Endothelial cell of umbilical vein (primary cell): ENCODE measurements at regions not wholly inside any gene's neighbourhood (a gene's known extent, or its start where the extent isn't known, plus 50 kb on each side); places are given as distances from the start of the nearest gene placed in this dataset.

ENCODE experiments used
- BruUV-seq: library from RNA; stranded (reverse); fragments of 400-500 nt; replicated peaks from 2 replicates; lab custom pipeline; 2021; lab: Mats Ljungman, UMichigan
- CTCF ChIA-PET: fragments of 300-600, 350-600 bp; sonication (Branson Sonifier 250); formaldehyde crosslinking; loops from one replicate; lab custom pipeline; 2021; ENCODE audit warnings: antibody characterized with exemption, inconsistent platforms; lab: Charles Lee
- POLR2A ChIA-PET: fragments of 300-600, 350-600 bp; sonication (Branson Sonifier 250); formaldehyde crosslinking; loops from one replicate; lab custom pipeline; 2021; ENCODE audit warnings: antibody characterized with exemption, inconsistent platforms; lab: Charles Lee
- DNase-seq: peaks from one replicate; pipeline ENCODE4 v3.0.0-alpha.2; 2011; ENCODE audit warnings: low read depth, low spot score
- FAIRE-seq: peaks from 2 replicates; lab custom pipeline; 2011; peaks lifted over from hg19 to GRCh38; lab: Jason Lieb, UNC
- H2AFZ ChIP-seq: 2 replicates; pipeline ENCODE4 v1.6.0; 2012; ENCODE audit warnings: low read depth, low read length, control low read depth, inconsistent platforms
- H3K27ac ChIP-seq: 2 replicates; pipeline ENCODE4 v1.5.1; 2011; ENCODE audit warnings: low read depth, mild to moderate bottlenecking, control low read depth, low read length, moderate library complexity; ENCODE audit not compliant: insufficient read depth
- H3K27me3 ChIP-seq, 2 experiments: 2 replicates each; pipeline versions ENCODE4 v1.6.0 to v1.6.1; 2011; ENCODE audit warnings: low read length in 2 of 2, mixed read lengths in 1 of 2; ENCODE audit not compliant: control insufficient read depth in 2 of 2, insufficient read depth in 2 of 2
- H3K36me3 ChIP-seq, 2 experiments: 2 replicates in 1 of 2; 3 replicates in 1 of 2; pipeline ENCODE4 v1.5.1; 2011; ENCODE audit warnings: low read length in 2 of 2, mild to moderate bottlenecking in 1 of 2, moderate library complexity in 1 of 2; ENCODE audit not compliant: control insufficient read depth in 2 of 2, insufficient read depth in 2 of 2; ENCODE audit errors: extremely low read depth in 1 of 2
- H3K4me1 ChIP-seq: 3 replicates; pipeline ENCODE4 v1.5.1; 2011; ENCODE audit warnings: mild to moderate bottlenecking, low read length; ENCODE audit not compliant: control insufficient read depth, insufficient read depth; ENCODE audit errors: extremely low read depth
- H3K4me2 ChIP-seq: 2 replicates; pipeline ENCODE4 v1.6.1; 2011; ENCODE audit warnings: low read length, control low read depth, mixed read lengths; ENCODE audit not compliant: insufficient read depth
- H3K4me3 ChIP-seq, 3 experiments: fragments of 200-600 bp in 1 of 3; sonication (generic), shearing (Covaris generic) in 1 of 3; replicated peaks in 1 of 3; 2 replicates each; pipeline ENCODE4 v1.5.1; 2011 to 2016; ENCODE audit warnings: control low read depth in 3 of 3, low read length in 3 of 3, mild to moderate bottlenecking in 2 of 3, inconsistent platforms in 1 of 3, low read depth in 1 of 3, moderate library complexity in 1 of 3; ENCODE audit not compliant: insufficient read depth in 1 of 3
- H3K79me2 ChIP-seq: 2 replicates; pipeline ENCODE4 v1.6.0; 2012; ENCODE audit warnings: low read length, inconsistent platforms; ENCODE audit not compliant: control insufficient read depth, insufficient read depth
- H3K9ac ChIP-seq: replicated peaks from 2 replicates; pipeline ENCODE3; 2011; ENCODE audit warnings: low read length, control low read depth; ENCODE audit not compliant: insufficient read depth; ENCODE audit errors: extremely low read depth
- H3K9me1 ChIP-seq: replicated peaks from 3 replicates; pipeline ENCODE4 v1.6.0; 2011; ENCODE audit warnings: mild to moderate bottlenecking, low read length; ENCODE audit not compliant: control insufficient read depth, insufficient read depth; ENCODE audit errors: extremely low read depth
- H3K9me3 ChIP-seq: replicated peaks from 2 replicates; pipeline ENCODE4 v1.5.1; 2012; ENCODE audit warnings: low read length, inconsistent platforms; ENCODE audit not compliant: control insufficient read depth, insufficient read depth
- H4K20me1 ChIP-seq: replicated peaks from 2 replicates; pipeline ENCODE3; 2011; ENCODE audit warnings: mild to moderate bottlenecking, low read length; ENCODE audit not compliant: control insufficient read depth, insufficient read depth; ENCODE audit errors: extremely low read depth
- CTCF ChIP-seq, 2 donors: IDR thresholded peaks; 1 replicate in 1 of 2; 2 replicates in 1 of 2; pipeline ENCODE4 v1.5.1; 2011; ENCODE audit warnings: low read length in 2 of 2, mild to moderate bottlenecking in 2 of 2, moderate library complexity in 2 of 2, control low read depth in 1 of 2, inconsistent platforms in 1 of 2, low read depth in 1 of 2; ENCODE audit not compliant: insufficient read depth in 1 of 2; ENCODE audit errors: extremely low read depth in 1 of 2
- EZH2 ChIP-seq: IDR thresholded peaks from 2 replicates; pipeline ENCODE4 v1.6.1; 2012; ENCODE audit warnings: borderline replicate concordance, low read depth, mild to moderate bottlenecking, moderate library complexity, low read length, inconsistent platforms; ENCODE audit not compliant: severe bottlenecking
- FOS ChIP-seq: IDR thresholded peaks from 2 replicates; pipeline ENCODE4 v1.6.1; 2011; ENCODE audit warnings: mild to moderate bottlenecking, low read length, moderate library complexity, borderline replicate concordance; ENCODE audit not compliant: insufficient read depth
- GATA2 ChIP-seq: IDR thresholded peaks from 2 replicates; pipeline ENCODE4 v1.7.0; 2011; ENCODE audit warnings: low read depth, mild to moderate bottlenecking, moderate library complexity, mixed read lengths, low read length; ENCODE audit not compliant: insufficient read length, insufficient read depth
- JUN ChIP-seq: IDR thresholded peaks from 2 replicates; pipeline ENCODE4 v1.6.1; 2011; ENCODE audit warnings: borderline replicate concordance, low read depth; ENCODE audit not compliant: insufficient read length, insufficient read depth
- MAX ChIP-seq: IDR thresholded peaks from 2 replicates; pipeline ENCODE4 v1.6.1; 2011; ENCODE audit not compliant: insufficient read depth, insufficient read length
- MYC ChIP-seq: IDR thresholded peaks from one replicate; pipeline ENCODE4 v1.6.1; 2011; ENCODE audit warnings: mild to moderate bottlenecking, low read depth, low read length
- POLR2A ChIP-seq: IDR thresholded peaks from 2 replicates; pipeline ENCODE4 v1.6.1; 2012; ENCODE audit warnings: low read depth, mild to moderate bottlenecking, control low read depth, low read length
- POLR2AphosphoS5 ChIP-seq: IDR thresholded peaks from 2 replicates; pipeline ENCODE4 v1.6.1; 2012; ENCODE audit warnings: low read depth, mild to moderate bottlenecking, control low read depth, low read length, moderate library complexity; ENCODE audit not compliant: insufficient read depth
- dilution Hi-C: fragments of 300-500 bp; cut with MboI; formaldehyde crosslinking; loops from one replicate; pipeline ENCODE4 v1.15.0; 2019; ENCODE audit warnings: low sequenced_read_pairs; ENCODE audit not compliant: extremely low pct_ligation_motif_present
- intact Hi-C: fragments of 100-400 bp; cut with micrococcal nuclease; formaldehyde crosslinking; loops from one replicate; pipeline ENCODE4 v1.10.0; 2022

GRCh38 chr12:92248977-92249376 is 103.3 kb upstream of the BTG1 start:
- H3K9ac ChIP-seq = no peak overlapping the region
- no peak overlapping the region for H3K4me2 ChIP-seq
- dilution Hi-C loops = no loop called here
- no peak overlapping the region for H3K27ac ChIP-seq
- intact Hi-C loops = no loop called here
- H2AFZ ChIP-seq = no peak overlapping the region
- POLR2A ChIA-PET = no interaction called here
- FAIRE-seq (no peak), DNase-seq (no peak)
- H3K79me2 ChIP-seq = no peaks in the 10 kb centered on the region
- no peaks in the 10 kb centered on the region for H3K27me3 ChIP-seq
- no peak overlapping the region for H3K4me3 ChIP-seq
- no TSS peak for BruUV-seq
- CTCF ChIA-PET = interaction anchor here (1.3 kb wide), 1 partner anchor 12 kb away, joined by 3 read pairs; no protein-coding TSS in a partner anchor
- H4K20me1 ChIP-seq = no peaks in the 10 kb centered on the region
- H3K9me1 ChIP-seq = no peaks in the 10 kb centered on the region
- TF ChIP-seq CTCF (IDR thresholded peaks at IDR 0.05; ENCODE audit: extremely low read depth in 1 of 2, insufficient read depth in 1 of 2, low read depth in 1 of 2, low read length in 2 of 2) (no peak), MAX (no peak), EZH2 (no peak), FOS (no peak), MYC (no peak), POLR2AphosphoS5 (no peak), GATA2 (no peak), JUN (no peak), POLR2A (no peak)
- no peaks in the 10 kb centered on the region for H3K4me1 ChIP-seq
- H3K9me3 ChIP-seq = no peaks in the 10 kb centered on the region
- no peaks in the 10 kb centered on the region for H3K36me3 ChIP-seq
